PC-3 (cell line): ENCODE measurements at regions not wholly inside any gene's neighbourhood (a gene's known extent, or its start where the extent isn't known, plus 50 kb on each side); places are given as distances from the start of the nearest gene placed in this dataset.

Source experiments
- ATAC-seq: fragments of 200-7000 bp; cut with Tn5 transposase; 2 replicates; pipeline ENCODE4 v1.9.1; 2020; ENCODE audit warnings: mild to moderate bottlenecking, moderate library complexity
- BruUV-seq: library from RNA; stranded (reverse); fragments of 400-500 nt; replicated peaks from 2 replicates; lab custom pipeline; 2021; lab: Mats Ljungman, UMichigan
- CTCF ChIA-PET: fragments of 300-600 bp; sonication (Branson Sonifier 250); formaldehyde crosslinking; loops from one replicate; lab custom pipeline; 2022; ENCODE audit warnings: antibody characterized with exemption; lab: Charles Lee
- POLR2A ChIA-PET: fragments of 300-600 bp; sonication (Branson Sonifier 250); formaldehyde crosslinking; loops from one replicate; lab custom pipeline; 2022; ENCODE audit warnings: antibody characterized with exemption; ENCODE audit not compliant: unreplicated experiment; lab: Charles Lee
- DNase-seq: peaks from one replicate; pipeline ENCODE4 v3.0.0-alpha.2; 2015
- H2AFZ ChIP-seq: fragments of 300-600 bp; sonication (generic); 2 replicates; pipeline ENCODE4 v1.6.0; 2016; ENCODE audit warnings: antibody characterized with exemption, low read length
- H3F3A ChIP-seq: fragments of 300-600 bp; sonication (generic); one replicate; pipeline ENCODE4 v1.6.0; 2017; ENCODE audit warnings: antibody characterized with exemption, low read length, control low read depth, mild to moderate bottlenecking; ENCODE audit not compliant: unreplicated experiment
- H3K27ac ChIP-seq: fragments of 300-600 bp; sonication (generic); 2 replicates; pipeline ENCODE4 v1.5.1; 2016; ENCODE audit warnings: mild to moderate bottlenecking, low read length
- H3K27me3 ChIP-seq: fragments of 300-600 bp; sonication (generic); 2 replicates; pipeline ENCODE4 v1.6.1; 2016; ENCODE audit warnings: low read length, mixed read lengths
- H3K36me3 ChIP-seq: fragments of 300-600 bp; sonication (generic); 2 replicates; pipeline ENCODE4 v1.6.1; 2016; ENCODE audit warnings: low read depth, mixed run types, low read length, mixed read lengths
- H3K4me1 ChIP-seq: fragments of 300-600 bp; sonication (generic); 2 replicates; pipeline ENCODE4 v1.5.1; 2016; ENCODE audit warnings: low read length; ENCODE audit not compliant: insufficient read depth
- H3K4me2 ChIP-seq: fragments of 300-600 bp; sonication (generic); 2 replicates; pipeline ENCODE4 v1.6.0; 2016; ENCODE audit warnings: low read length
- H3K4me3 ChIP-seq: fragments of 300-600 bp; sonication (generic); 2 replicates; pipeline ENCODE4 v1.5.1; 2016; ENCODE audit warnings: mild to moderate bottlenecking, low read length, mixed read lengths
- H3K79me2 ChIP-seq: fragments of 300-600 bp; sonication (generic); 2 replicates; pipeline ENCODE4 v1.6.1; 2017; ENCODE audit warnings: low read length, mixed read lengths
- H3K9ac ChIP-seq: fragments of 300-600 bp; sonication (generic); 2 replicates; pipeline ENCODE4 v1.6.0; 2016; ENCODE audit warnings: mild to moderate bottlenecking, low read length
- H3K9me2 ChIP-seq: fragments of 300-600 bp; sonication (generic); replicated peaks from 2 replicates; pipeline ENCODE4 v1.6.1; 2016; ENCODE audit warnings: mixed run types, low read length, mixed read lengths
- H3K9me3 ChIP-seq: fragments of 300-600 bp; sonication (generic); 2 replicates; pipeline ENCODE4 v1.6.1; 2016; ENCODE audit warnings: low read length, mixed read lengths
- H4K20me1 ChIP-seq: fragments of 300-600 bp; sonication (generic); 2 replicates; pipeline ENCODE4 v1.6.1; 2016; ENCODE audit warnings: low read length, mixed read lengths
- CTCF ChIP-seq: fragments of 300-600 bp; sonication (generic); conservative IDR thresholded peaks from 2 replicates; pipeline ENCODE4 v1.5.1; 2017; ENCODE audit warnings: antibody characterized with exemption, low read depth, mild to moderate bottlenecking, low read length
- EZH2 ChIP-seq: fragments of 300-600 bp; sonication (generic); IDR thresholded peaks from one replicate; pipeline ENCODE4 v1.6.1; 2017; ENCODE audit warnings: antibody characterized with exemption, mild to moderate bottlenecking, low read length; ENCODE audit not compliant: unreplicated experiment
- EZH2phosphoT487 ChIP-seq: fragments of 300-600 bp; sonication (generic); IDR thresholded peaks from 2 replicates; pipeline ENCODE4 v1.6.1; 2018; ENCODE audit warnings: mild to moderate bottlenecking, antibody characterized with exemption, low read length, borderline replicate concordance
- intact Hi-C: fragments of 100-400 bp; cut with micrococcal nuclease; formaldehyde crosslinking; loops from 2 replicates; pipeline ENCODE4 v1.9.0; 2023

- POLR2A ChIA-PET, result no interaction called here
Measured at GRCh38 chr10:64332551-64332950, 811.4 kb downstream of the REEP3 start.

GRCh38 chr10:64334084-64334483, 812.9 kb downstream of the REEP3 start:
- ATAC-seq (peak; percentile 20; the same call in 1 of the 2 replicates), DNase-seq (peak; percentile 15)
- H3F3A ChIP-seq, result no peaks in the 10 kb centered on the region
- no peaks in the 10 kb centered on the region for H3K9me2 ChIP-seq
- intact Hi-C loops, result no loop called here
- no peaks in the 10 kb centered on the region for H4K20me1 ChIP-seq
- POLR2A ChIA-PET, result no interaction called here
- no peaks in the 10 kb centered on the region for H3K9me3 ChIP-seq
- no peak overlapping the region for H3K27ac ChIP-seq
- H3K4me2 ChIP-seq, result no peak overlapping the region
- no TSS peak for BruUV-seq
- no peaks in the 10 kb centered on the region for H3K79me2 ChIP-seq
- H3K4me1 ChIP-seq, result no peaks in the 10 kb centered on the region; the same call in 1 of the 2 replicates
- no peaks in the 10 kb centered on the region for H3K36me3 ChIP-seq
- no peak overlapping the region for H3K4me3 ChIP-seq
- H2AFZ ChIP-seq, result no peak overlapping the region
- H3K9ac ChIP-seq, result no peak overlapping the region
- 0 out of 2 replicates have a peak, but pooled peaks cover 8% of the 10 kb centered on the region for H3K27me3 ChIP-seq
- CTCF ChIA-PET, result no interaction called here
- TF ChIP-seq EZH2 (no peak), EZH2phosphoT487 (no peak)

More at GRCh38 chr10:64332551-64332950, 811.4 kb downstream of the REEP3 start:
- Histone ChIP-seq H4K20me1 (no peaks in the 10 kb centered on the region), H3K9me3 (no peaks in the 10 kb centered on the region), H3K4me2 (no peak overlapping the region), H3K79me2 (no peaks in the 10 kb centered on the region), H3K36me3 (no peaks in the 10 kb centered on the region), H3K27me3 (0 out of 2 replicates have a peak, but pooled peaks cover 8% of the 10 kb centered on the region), H3K27ac (no peak overlapping the region), H3K9ac (no peak overlapping the region), H3K4me3 (no peak overlapping the region), H3F3A (no peaks in the 10 kb centered on the region), H3K9me2 (no peaks in the 10 kb centered on the region), H2AFZ (no peak overlapping the region), H3K4me1 (no peaks in the 10 kb centered on the region; the same call in 1 of the 2 replicates)
- no peak for TF ChIP-seq CTCF
- no peak for TF ChIP-seq EZH2
- TF ChIP-seq EZH2phosphoT487, result no peak
- intact Hi-C loops, result no loop called here
- DNase-seq, result peak; percentile 60
- BruUV-seq, result no TSS peak
- CTCF ChIA-PET, result no interaction called here
- ATAC-seq, result peak; percentile 31; the same call in 1 of the 2 replicates

GRCh38 chr10:64344211-64344610, 823.0 kb downstream of the REEP3 start:
- Histone ChIP-seq H3K27ac (no peak overlapping the region), H3K9me2 (no peaks in the 10 kb centered on the region), H3K27me3 (no peaks in the 10 kb centered on the region), H4K20me1 (no peaks in the 10 kb centered on the region), H3K9ac (no peak overlapping the region), H3K4me3 (no peak overlapping the region), H3F3A (no peaks in the 10 kb centered on the region), H3K79me2 (no peaks in the 10 kb centered on the region), H3K4me1 (no peaks in the 10 kb centered on the region), H3K9me3 (no peaks in the 10 kb centered on the region), H2AFZ (no peak overlapping the region), H3K36me3 (no peaks in the 10 kb centered on the region), H3K4me2 (no peak overlapping the region)
- no peak for DNase-seq
- ATAC-seq, result no peak
- no TSS peak for BruUV-seq
- TF ChIP-seq EZH2 (no peak), CTCF (no peak), EZH2phosphoT487 (no peak)
- ChIA-PET CTCF (no interaction called here), POLR2A (no interaction called here)
- intact Hi-C loops, result no loop called here
